ENCODE measurements at regions not wholly inside any gene's neighbourhood (a gene's known extent, or its start where the extent isn't known, plus 50 kb on each side); places are given as distances from the start of the nearest gene placed in this dataset.

- TF ChIP-seq CTCF (IDR thresholded peaks at IDR 0.05; ENCODE audit: low read length) (no peak), EZH2 (optimal IDR thresholded peaks at IDR 0.05; ENCODE audit: low read depth, low read length) (no peak), EZH2phosphoT487 (IDR thresholded peaks at IDR 0.05; ENCODE audit: low read length) (no peak)
These were observed 649.0 kb downstream of the CPS1 start for GRCh38 chr2:211205358-211205757.
